Thoracic aorta (tissue), 2 donors: ENCODE measurements at regions not wholly inside any gene's neighbourhood (a gene's known extent, or its start where the extent isn't known, plus 50 kb on each side); places are given as distances from the start of the nearest gene placed in this dataset.

ENCODE experiments used
- ATAC-seq: fragments of 150-250 bp; one replicate; pipeline ENCODE4 v1.8.0; 2017; ENCODE audit warnings: low read depth; ENCODE audit not compliant: insufficient number of reproducible peaks, low FRiP score
- DNase-seq: peaks from one replicate; pipeline ENCODE4 v3.0.0-alpha.2; 2020; ENCODE audit warnings: low spot score
- H3K27ac ChIP-seq, 2 donors: fragments of 200-600 bp; sonication (generic); 1 replicate in 1 of 2; 2 replicates in 1 of 2; pipeline ENCODE4 v1.5.1; 2016; ENCODE audit warnings: mild to moderate bottlenecking in 2 of 2, moderate library complexity in 2 of 2
- H3K27me3 ChIP-seq: fragments of 200-600 bp; sonication (generic); replicated peaks from 2 replicates; pipeline ENCODE4 v1.6.0; 2016; ENCODE audit warnings: mild to moderate bottlenecking; ENCODE audit not compliant: insufficient read depth
- H3K36me3 ChIP-seq: fragments of 200-600 bp; sonication (generic); one replicate; pipeline ENCODE4 v1.5.1; 2016
- H3K4me1 ChIP-seq, 2 donors: fragments of 200-600 bp; sonication (generic); 1 replicate in 1 of 2; 2 replicates in 1 of 2; pipeline versions ENCODE4 v1.5.1 to v1.6.0; 2016; ENCODE audit warnings: low read depth in 2 of 2, mild to moderate bottlenecking in 1 of 2; ENCODE audit not compliant: control insufficient read depth in 1 of 2
- H3K4me3 ChIP-seq: fragments of 200-600 bp; sonication (generic); 2 replicates; pipeline ENCODE4 v1.5.1; 2016; ENCODE audit warnings: mild to moderate bottlenecking
- H3K9me3 ChIP-seq: fragments of 200-600 bp; sonication (generic); 2 replicates; pipeline ENCODE4 v1.5.1; 2016
- TF ChIP-seq, protein P1 (sequence below): fragments of 200-600 bp; sonication (generic); IDR thresholded peaks from one replicate; pipeline ENCODE4 v1.5.1; 2019; ENCODE audit warnings: antibody characterized with exemption

- Histone ChIP-seq H3K27ac (no peak overlapping the region), H3K27me3 (no peaks in the 10 kb centered on the region), H3K9me3 (no peaks in the 10 kb centered on the region), H3K4me3 (no peak overlapping the region), H3K36me3 (no peaks in the 10 kb centered on the region), H3K4me1 (no peaks in the 10 kb centered on the region)
- ATAC-seq (no peak), DNase-seq (no peak)
- TF ChIP-seq, protein P1, sequence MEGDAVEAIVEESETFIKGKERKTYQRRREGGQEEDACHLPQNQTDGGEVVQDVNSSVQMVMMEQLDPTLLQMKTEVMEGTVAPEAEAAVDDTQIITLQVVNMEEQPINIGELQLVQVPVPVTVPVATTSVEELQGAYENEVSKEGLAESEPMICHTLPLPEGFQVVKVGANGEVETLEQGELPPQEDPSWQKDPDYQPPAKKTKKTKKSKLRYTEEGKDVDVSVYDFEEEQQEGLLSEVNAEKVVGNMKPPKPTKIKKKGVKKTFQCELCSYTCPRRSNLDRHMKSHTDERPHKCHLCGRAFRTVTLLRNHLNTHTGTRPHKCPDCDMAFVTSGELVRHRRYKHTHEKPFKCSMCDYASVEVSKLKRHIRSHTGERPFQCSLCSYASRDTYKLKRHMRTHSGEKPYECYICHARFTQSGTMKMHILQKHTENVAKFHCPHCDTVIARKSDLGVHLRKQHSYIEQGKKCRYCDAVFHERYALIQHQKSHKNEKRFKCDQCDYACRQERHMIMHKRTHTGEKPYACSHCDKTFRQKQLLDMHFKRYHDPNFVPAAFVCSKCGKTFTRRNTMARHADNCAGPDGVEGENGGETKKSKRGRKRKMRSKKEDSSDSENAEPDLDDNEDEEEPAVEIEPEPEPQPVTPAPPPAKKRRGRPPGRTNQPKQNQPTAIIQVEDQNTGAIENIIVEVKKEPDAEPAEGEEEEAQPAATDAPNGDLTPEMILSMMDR: no peak
Observed at GRCh38 chr16:80048250-80048649, 447.7 kb upstream of the MAF start.

DNA sequence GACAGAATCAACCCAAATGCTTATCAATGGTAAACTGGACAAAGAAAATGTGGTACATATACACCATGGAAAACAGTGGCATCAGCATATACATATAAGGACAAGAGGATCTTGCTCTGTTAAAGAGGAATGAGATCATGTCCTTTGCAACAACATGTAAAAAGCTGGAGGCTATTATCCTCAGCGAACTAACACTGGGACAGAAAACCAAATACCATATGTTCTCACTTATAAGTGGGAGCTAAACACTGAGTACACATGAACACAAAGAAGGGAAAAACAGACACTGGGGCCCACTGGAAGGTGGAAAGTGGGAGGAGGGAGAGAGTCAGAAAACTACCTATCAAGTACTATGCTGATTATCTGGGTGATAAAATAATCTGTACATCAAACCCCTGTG, 447.3 kb upstream of the MAF start:
- no peaks in the 10 kb centered on the region for H3K36me3 ChIP-seq
- no peaks in the 10 kb centered on the region for H3K9me3 ChIP-seq
- TF ChIP-seq, protein P1: no peak
- ATAC-seq: no peak
- H3K4me3 ChIP-seq: no peak overlapping the region
- no peaks in the 10 kb centered on the region for H3K27me3 ChIP-seq
- no peak for DNase-seq
- no peak overlapping the region for H3K27ac ChIP-seq
- no peaks in the 10 kb centered on the region for H3K4me1 ChIP-seq

DNA sequence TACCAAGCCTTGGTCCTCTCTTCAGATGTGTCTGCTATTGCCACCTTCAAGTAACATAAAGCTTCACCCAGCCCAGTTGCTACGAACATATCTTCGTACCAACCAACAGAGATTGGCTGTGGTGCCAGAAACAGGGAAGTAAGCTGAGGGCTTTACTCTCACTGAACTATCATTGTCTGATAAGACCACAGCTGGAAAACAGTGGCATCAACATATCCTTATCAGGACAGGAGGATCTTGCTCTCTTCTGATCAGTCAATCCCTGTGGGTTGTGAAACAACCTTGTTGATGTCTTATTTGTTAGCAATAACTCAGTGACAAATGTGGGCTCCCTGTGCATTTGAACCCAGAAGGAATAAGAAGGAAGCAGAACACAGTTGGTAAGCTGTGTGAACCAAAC, 446.3 kb upstream of the MAF start:
- H3K27me3 ChIP-seq: no peaks in the 10 kb centered on the region
- H3K9me3 ChIP-seq: no peaks in the 10 kb centered on the region
- no peaks in the 10 kb centered on the region for H3K36me3 ChIP-seq
- TF ChIP-seq, protein P1: no peak
- no peak overlapping the region for H3K27ac ChIP-seq
- no peaks in the 10 kb centered on the region for H3K4me1 ChIP-seq
- H3K4me3 ChIP-seq: no peak overlapping the region
- ATAC-seq: no peak
- no peak for DNase-seq

- TF ChIP-seq, protein P1: no peak
- no peak for ATAC-seq
- DNase-seq: no peak
- Histone ChIP-seq H3K27ac (no peak overlapping the region), H3K27me3 (no peaks in the 10 kb centered on the region), H3K9me3 (no peaks in the 10 kb centered on the region), H3K4me3 (no peak overlapping the region), H3K4me1 (no peaks in the 10 kb centered on the region), H3K36me3 (no peaks in the 10 kb centered on the region)
Observed at GRCh38 chr16:80046261-80046660, 445.7 kb upstream of the MAF start.

DNA sequence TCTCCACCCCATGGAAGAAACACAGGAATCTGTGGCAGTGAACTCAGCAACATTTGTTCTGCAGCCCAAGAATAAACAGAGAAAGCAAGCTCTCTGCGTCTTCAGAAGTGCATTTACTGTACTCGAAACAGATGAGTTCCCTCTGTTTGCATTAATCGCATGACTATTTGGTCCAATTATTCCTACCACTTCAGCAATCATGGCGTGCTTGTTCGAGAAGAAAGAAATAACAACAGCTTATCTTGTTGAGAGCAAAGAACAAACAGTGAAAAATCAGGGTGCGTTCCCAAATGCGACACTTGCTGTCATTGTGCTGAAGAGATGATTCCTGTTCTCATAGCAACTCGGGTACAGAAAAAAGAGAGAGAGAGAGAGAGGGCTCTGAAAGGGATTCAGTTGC, 445.3 kb upstream of the MAF start:
- Histone ChIP-seq H3K27me3 (no peaks in the 10 kb centered on the region), H3K9me3 (no peaks in the 10 kb centered on the region), H3K27ac (no peak overlapping the region), H3K4me3 (no peak overlapping the region), H3K36me3 (no peaks in the 10 kb centered on the region), H3K4me1 (no peaks in the 10 kb centered on the region)
- ATAC-seq (no peak), DNase-seq (no peak)
- TF ChIP-seq, protein P1: no peak
